OCI-LY7 (cell line): ENCODE measurements at regions not wholly inside any gene's neighbourhood (a gene's known extent, or its start where the extent isn't known, plus 50 kb on each side); places are given as distances from the start of the nearest gene placed in this dataset.

Source experiments
- EZH2phosphoT487 ChIP-seq: fragments of 200-600 bp; sonication (generic); IDR thresholded peaks from 2 replicates; pipeline ENCODE4 v1.6.1; 2018; ENCODE audit warnings: low read depth, borderline replicate concordance, mild to moderate bottlenecking, mixed run types, antibody characterized with exemption, low read length, moderate library complexity, mixed read lengths
- TF ChIP-seq, protein P1 (sequence below): fragments of 200-600 bp; sonication (generic); conservative IDR thresholded peaks from 2 replicates; pipeline ENCODE4 v1.5.1; 2014; ENCODE audit warnings: mild to moderate bottlenecking, antibody characterized with exemption, low read length, moderate library complexity, mixed read lengths

DNA sequence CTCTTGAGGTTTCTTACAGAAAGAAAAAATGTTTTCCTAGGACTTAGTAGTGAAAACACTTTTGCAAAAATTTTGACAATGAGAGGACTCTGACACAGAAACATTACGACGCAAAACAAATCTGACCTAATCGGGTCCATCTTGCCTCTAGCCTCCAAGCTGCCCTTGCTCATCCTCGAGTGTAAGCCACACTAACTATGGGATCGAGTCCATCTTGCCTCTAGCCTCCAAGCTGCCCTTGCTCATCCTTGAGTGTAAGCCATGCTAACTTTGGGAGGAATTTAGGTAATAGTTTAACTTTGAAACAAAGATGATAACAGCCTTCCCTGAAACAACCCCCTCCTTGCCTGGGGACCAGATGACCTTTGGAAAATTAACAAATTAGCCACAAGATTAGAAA lies 100.3 kb upstream of the FRG1 start:
- TF ChIP-seq, protein P1, sequence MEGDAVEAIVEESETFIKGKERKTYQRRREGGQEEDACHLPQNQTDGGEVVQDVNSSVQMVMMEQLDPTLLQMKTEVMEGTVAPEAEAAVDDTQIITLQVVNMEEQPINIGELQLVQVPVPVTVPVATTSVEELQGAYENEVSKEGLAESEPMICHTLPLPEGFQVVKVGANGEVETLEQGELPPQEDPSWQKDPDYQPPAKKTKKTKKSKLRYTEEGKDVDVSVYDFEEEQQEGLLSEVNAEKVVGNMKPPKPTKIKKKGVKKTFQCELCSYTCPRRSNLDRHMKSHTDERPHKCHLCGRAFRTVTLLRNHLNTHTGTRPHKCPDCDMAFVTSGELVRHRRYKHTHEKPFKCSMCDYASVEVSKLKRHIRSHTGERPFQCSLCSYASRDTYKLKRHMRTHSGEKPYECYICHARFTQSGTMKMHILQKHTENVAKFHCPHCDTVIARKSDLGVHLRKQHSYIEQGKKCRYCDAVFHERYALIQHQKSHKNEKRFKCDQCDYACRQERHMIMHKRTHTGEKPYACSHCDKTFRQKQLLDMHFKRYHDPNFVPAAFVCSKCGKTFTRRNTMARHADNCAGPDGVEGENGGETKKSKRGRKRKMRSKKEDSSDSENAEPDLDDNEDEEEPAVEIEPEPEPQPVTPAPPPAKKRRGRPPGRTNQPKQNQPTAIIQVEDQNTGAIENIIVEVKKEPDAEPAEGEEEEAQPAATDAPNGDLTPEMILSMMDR: no peak
- no peak for TF ChIP-seq EZH2phosphoT487
